Keratinocyte (primary cell): ENCODE measurements at regions not wholly inside any gene's neighbourhood (a gene's known extent, or its start where the extent isn't known, plus 50 kb on each side); places are given as distances from the start of the nearest gene placed in this dataset.

Source experiments
- DNase-seq: peaks from one replicate; pipeline ENCODE4 v3.0.0-alpha.2; 2011; ENCODE audit warnings: low read depth, missing footprints, low spot score
- FAIRE-seq: peaks from 2 replicates; lab custom pipeline; 2011; peaks lifted over from hg19 to GRCh38; lab: Jason Lieb, UNC
- H2AFZ ChIP-seq: 2 replicates; pipeline ENCODE4 v1.6.0; 2012; ENCODE audit warnings: low read length, control low read depth, inconsistent platforms; ENCODE audit not compliant: control insufficient read depth
- H3K27ac ChIP-seq: 2 replicates; pipeline ENCODE4 v1.5.1; 2011; ENCODE audit warnings: low read length; ENCODE audit not compliant: control insufficient read depth, insufficient read depth
- H3K27me3 ChIP-seq: 3 replicates; pipeline ENCODE4 v1.6.0; 2011; ENCODE audit warnings: low read length; ENCODE audit not compliant: control insufficient read depth, insufficient read depth; ENCODE audit errors: extremely low read depth
- H3K36me3 ChIP-seq, 2 experiments: 2 replicates in 1 of 2; 3 replicates in 1 of 2; pipeline ENCODE4 v1.5.1; 2011; ENCODE audit warnings: low read length in 2 of 2, mild to moderate bottlenecking in 1 of 2; ENCODE audit not compliant: control insufficient read depth in 2 of 2, insufficient read depth in 2 of 2; ENCODE audit errors: extremely low read depth in 1 of 2
- H3K4me1 ChIP-seq: 3 replicates; pipeline ENCODE4 v1.5.1; 2011; ENCODE audit warnings: low read length; ENCODE audit not compliant: control insufficient read depth, insufficient read depth; ENCODE audit errors: extremely low read depth
- H3K4me2 ChIP-seq: 3 replicates; pipeline ENCODE4 v1.6.0; 2011; ENCODE audit warnings: low read depth, low read length; ENCODE audit not compliant: control insufficient read depth, insufficient read depth; ENCODE audit errors: extremely low read depth
- H3K4me3 ChIP-seq, 3 experiments: fragments of 200-600 bp in 1 of 3; sonication (generic) in 1 of 3; 2 replicates in 2 of 3; 3 replicates in 1 of 3; pipeline ENCODE4 v1.5.1; 2011 to 2016; ENCODE audit warnings: low read length in 3 of 3, mild to moderate bottlenecking in 3 of 3, control low read depth in 2 of 3, inconsistent platforms in 1 of 3, low read depth in 1 of 3, mixed read lengths in 1 of 3, mixed run types in 1 of 3, moderate library complexity in 1 of 3; ENCODE audit not compliant: control insufficient read depth in 2 of 3, insufficient read depth in 2 of 3; ENCODE audit errors: extremely low read depth in 1 of 3
- H3K79me2 ChIP-seq: 2 replicates; pipeline ENCODE4 v1.6.0; 2012; ENCODE audit warnings: low read length; ENCODE audit not compliant: control insufficient read depth, insufficient read depth
- H3K9ac ChIP-seq: 3 replicates; pipeline ENCODE4 v1.6.0; 2011; ENCODE audit warnings: low read length; ENCODE audit not compliant: control insufficient read depth, insufficient read depth; ENCODE audit errors: extremely low read depth
- H3K9me1 ChIP-seq: 3 replicates; pipeline ENCODE4 v1.6.0; 2011; ENCODE audit warnings: low read length; ENCODE audit not compliant: control insufficient read depth, insufficient read depth; ENCODE audit errors: extremely low read depth
- H3K9me3 ChIP-seq: 2 replicates; pipeline ENCODE4 v1.5.1; 2012; ENCODE audit warnings: low read depth, low read length; ENCODE audit not compliant: control insufficient read depth
- H4K20me1 ChIP-seq: 3 replicates; pipeline ENCODE4 v1.6.0; 2011; ENCODE audit warnings: low read length; ENCODE audit not compliant: control insufficient read depth, insufficient read depth; ENCODE audit errors: extremely low read depth
- CTCF ChIP-seq, 3 experiments: IDR thresholded peaks in 1 of 3; conservative IDR thresholded peaks in 1 of 3; optimal IDR thresholded peaks in 1 of 3; 2 replicates in 2 of 3; 3 replicates in 1 of 3; pipeline versions ENCODE3 to v1.5.1; 2011; ENCODE audit warnings: low read length in 3 of 3, mild to moderate bottlenecking in 3 of 3, moderate library complexity in 2 of 3, control low read depth in 1 of 3, inconsistent platforms in 1 of 3; ENCODE audit not compliant: insufficient read depth in 2 of 3; ENCODE audit errors: extremely low read depth in 1 of 3
- EZH2 ChIP-seq: IDR thresholded peaks from one replicate; pipeline ENCODE4 v1.6.1; 2012; ENCODE audit warnings: inconsistent platforms, mild to moderate bottlenecking, low read length, moderate library complexity
- dilution Hi-C: fragments of 300-500 bp; cut with MboI; formaldehyde crosslinking; loops from one replicate; pipeline ENCODE4 v1.7.0; 2020; ENCODE audit warnings: low sequenced_read_pairs; ENCODE audit not compliant: extremely low pct_ligation_motif_present

DNA sequence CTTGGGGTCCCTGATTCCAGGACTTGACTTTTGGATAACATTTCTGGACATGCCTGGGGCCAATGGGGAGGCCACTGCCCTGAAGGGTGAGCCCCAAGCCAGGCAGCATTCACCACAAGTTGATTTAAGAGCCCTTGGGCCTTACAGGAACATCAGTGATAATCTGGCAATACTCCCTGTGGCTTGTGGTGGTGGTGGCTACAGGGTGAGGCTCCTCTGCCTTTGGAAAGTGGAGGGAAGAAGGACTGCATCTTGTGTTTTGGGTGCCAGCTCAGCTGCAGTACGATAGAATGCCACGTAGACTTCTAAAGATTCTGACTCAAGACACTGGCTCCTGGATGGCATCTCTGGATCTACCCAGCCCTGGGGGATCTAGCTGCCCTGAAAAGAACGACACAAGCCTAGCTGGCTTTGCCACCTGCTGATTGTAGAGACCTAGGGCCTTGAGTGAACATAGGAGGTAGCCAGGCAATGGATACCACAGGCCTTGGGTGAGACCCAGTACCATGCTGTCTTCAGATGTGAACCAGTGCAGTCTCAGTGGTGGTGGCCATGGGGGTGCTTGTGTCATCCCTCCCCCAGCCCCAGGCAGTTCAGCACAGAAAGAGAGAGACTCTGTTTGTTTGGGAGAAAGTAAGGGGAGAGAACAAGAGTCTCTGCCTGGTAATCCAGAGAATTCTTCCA lies 79.0 kb upstream of the DAP start:
- Histone ChIP-seq H2AFZ (no peak overlapping the region), H3K4me1 (no peaks in the 10 kb centered on the region), H3K9me1 (no peaks in the 10 kb centered on the region), H3K4me2 (no peak overlapping the region), H3K9ac (no peak overlapping the region), H3K36me3 (no peaks in the 10 kb centered on the region), H3K27me3 (no peaks in the 10 kb centered on the region), H3K4me3 (no peak overlapping the region), H3K27ac (no peak overlapping the region), H3K9me3 (no peaks in the 10 kb centered on the region), H4K20me1 (no peaks in the 10 kb centered on the region), H3K79me2 (no peaks in the 10 kb centered on the region)
- no peak for FAIRE-seq
- no peak for TF ChIP-seq CTCF (optimal IDR thresholded peaks at IDR 0.05 in 1 of 3, IDR thresholded peaks at IDR 0.05 in 1 of 3, conservative IDR thresholded peaks at IDR 0.05 in 1 of 3; ENCODE audit: extremely low read depth in 1 of 3, insufficient read depth in 2 of 3, low read length in 3 of 3)
- TF ChIP-seq EZH2, result no peak
- dilution Hi-C loops, result no loop called here
- no peak for DNase-seq

DNA sequence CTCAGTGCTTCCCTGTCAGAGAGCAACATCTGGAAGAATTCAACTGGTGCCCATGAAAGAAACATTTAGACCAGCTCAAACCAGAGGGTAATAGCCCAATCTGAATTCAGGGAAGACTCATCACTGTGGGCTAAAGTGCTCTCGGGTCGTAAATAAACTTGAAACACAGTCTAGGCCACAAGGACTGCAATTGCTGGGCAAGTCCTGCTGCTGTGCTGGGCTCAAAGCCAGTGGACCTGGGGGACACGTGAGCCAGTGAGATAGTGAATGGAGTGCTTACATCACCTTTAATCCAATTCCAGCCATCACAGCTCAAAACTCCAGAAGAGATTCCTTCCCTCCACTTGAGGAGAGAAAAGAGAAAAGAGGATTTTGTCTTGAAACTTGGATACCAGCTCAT lies 78.1 kb upstream of the DAP start:
- Histone ChIP-seq H3K36me3 (no peaks in the 10 kb centered on the region), H2AFZ (no peak overlapping the region), H3K4me3 (no peak overlapping the region), H3K4me2 (no peak overlapping the region), H3K27ac (no peak overlapping the region), H3K9ac (no peak overlapping the region), H3K9me3 (no peaks in the 10 kb centered on the region), H3K27me3 (no peaks in the 10 kb centered on the region), H3K9me1 (no peaks in the 10 kb centered on the region), H3K4me1 (no peaks in the 10 kb centered on the region), H3K79me2 (no peaks in the 10 kb centered on the region), H4K20me1 (no peaks in the 10 kb centered on the region)
- FAIRE-seq (no peak), DNase-seq (no peak)
- TF ChIP-seq EZH2 (no peak), CTCF (optimal IDR thresholded peaks at IDR 0.05 in 1 of 3, IDR thresholded peaks at IDR 0.05 in 1 of 3, conservative IDR thresholded peaks at IDR 0.05 in 1 of 3; ENCODE audit: extremely low read depth in 1 of 3, insufficient read depth in 2 of 3, low read length in 3 of 3) (no peak)
- dilution Hi-C loops, result no loop called here
